UCSD-AML1 (cell line): ENCODE measurements at regions not wholly inside any gene's neighbourhood (a gene's known extent, or its start where the extent isn't known, plus 50 kb on each side); places are given as distances from the start of the nearest gene placed in this dataset.
"Not testable (repeated sequence)": the region's sequence is repeated elsewhere in the genome, so short reads cannot be mapped to it uniquely, and the experiment has no call there.

Source experiments
- DNase-seq: peaks from one replicate; lab custom pipeline; 2025; ENCODE audit not compliant: unreplicated experiment; lab: John Stamatoyannopoulos, UW

- not testable (repeated sequence) for DNase-seq
Observed at GRCh38 chr9:43089337-43089736, 905.9 kb downstream of the SPATA31A6 start.

DNA sequence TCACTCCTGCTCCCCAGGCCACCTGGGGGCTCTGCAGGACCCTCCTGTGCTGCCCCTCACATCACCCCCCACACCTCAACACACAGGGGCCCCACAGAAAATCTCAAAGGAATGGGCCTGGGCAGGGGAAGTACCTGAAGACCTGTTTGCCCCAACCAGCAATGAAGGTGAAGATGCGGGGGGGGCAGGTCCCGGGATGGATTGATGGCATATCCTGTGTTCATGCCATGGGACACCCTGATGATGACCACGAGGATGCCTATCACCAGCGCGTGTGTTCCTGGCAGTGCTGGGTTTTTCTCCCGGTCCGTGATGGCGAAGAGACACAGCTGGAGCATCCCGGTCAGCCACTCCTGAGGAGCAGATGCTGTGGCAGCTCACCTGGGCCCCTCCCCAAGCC lies 926.9 kb downstream of the SPATA31A6 start:
- not testable (repeated sequence) for DNase-seq

DNA sequence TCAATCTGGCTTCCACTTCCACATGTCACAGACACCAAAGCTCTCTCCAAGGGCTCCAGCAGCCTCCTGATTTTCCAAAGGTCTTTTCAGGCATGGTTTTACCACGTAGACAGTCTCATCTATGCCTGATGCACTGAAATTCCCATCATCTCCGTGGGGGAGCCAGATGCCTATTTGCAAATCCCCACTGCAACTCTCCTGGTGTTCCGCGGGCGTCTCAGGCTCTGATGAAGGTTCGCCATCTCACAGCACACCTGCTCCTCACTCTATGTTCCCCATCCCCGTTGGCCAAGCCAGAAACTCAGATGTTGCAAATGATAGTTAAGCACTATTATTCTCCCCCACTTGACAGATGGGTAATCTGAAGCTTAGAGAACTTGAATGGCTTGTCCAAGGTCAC lies 929.4 kb downstream of the SPATA31A6 start:
- DNase-seq: not testable (repeated sequence)

DNA sequence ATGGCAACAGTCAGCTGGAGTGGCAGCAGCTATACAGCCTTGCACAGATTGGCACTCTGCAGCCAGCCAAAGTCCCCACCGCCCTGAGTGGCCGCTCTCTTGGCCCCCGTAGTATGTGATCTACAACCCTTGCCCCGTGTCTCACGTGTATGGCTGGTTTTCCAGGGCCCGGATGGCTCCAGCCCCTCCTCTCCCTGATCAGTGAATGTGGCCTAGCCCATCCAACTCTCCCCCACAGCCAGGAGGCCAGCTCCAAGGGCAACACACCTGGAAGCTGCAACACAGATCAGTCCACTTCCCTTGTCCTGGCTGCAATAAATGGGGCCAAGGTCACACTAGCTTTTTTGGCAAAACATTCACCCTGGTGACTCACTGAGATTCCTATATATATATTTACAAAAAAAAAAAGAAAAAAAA lies 932.4 kb downstream of the SPATA31A6 start:
- not testable (repeated sequence) for DNase-seq

DNA sequence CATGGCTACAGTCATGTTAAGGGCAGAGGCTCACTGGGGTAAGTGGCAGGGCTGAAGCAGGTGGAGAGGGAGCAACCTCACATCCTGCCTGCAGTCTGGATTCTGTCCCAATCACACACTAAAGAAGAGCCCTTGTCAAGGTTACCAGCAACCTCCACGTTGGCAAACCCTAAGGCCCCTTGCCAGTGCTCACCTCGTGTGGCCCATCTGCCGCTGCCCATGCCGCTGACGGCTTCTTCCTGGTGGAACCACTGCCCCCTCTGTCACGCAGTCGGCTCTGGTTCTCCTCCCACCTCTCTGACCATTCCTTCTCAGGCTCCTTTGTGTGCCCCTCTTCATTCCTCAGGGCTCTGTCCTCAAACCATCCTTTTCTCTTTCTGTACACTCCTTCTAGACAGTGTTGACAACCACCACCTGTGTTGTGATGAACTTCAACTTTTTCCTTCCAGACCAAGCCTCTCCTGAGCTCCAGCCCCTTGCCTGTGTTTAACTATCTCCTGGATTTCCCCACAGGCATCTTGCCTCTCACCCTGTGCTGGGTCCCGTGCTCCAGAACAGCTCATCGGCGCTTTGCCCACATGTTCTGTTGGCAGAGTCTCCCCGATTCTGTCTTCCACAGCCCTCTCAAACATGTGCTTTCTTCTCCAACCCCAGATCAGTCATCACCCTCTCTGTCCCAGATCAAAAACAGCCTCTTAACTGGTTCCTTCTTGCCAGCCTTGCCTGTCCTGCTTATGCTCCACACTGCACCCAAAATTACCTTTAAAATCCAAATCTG lies 934.8 kb downstream of the SPATA31A6 start:
- DNase-seq: not testable (repeated sequence)

GRCh38 chr9:43119565-43119964 lies 936.1 kb downstream of the SPATA31A6 start:
- not testable (repeated sequence) for DNase-seq

DNA sequence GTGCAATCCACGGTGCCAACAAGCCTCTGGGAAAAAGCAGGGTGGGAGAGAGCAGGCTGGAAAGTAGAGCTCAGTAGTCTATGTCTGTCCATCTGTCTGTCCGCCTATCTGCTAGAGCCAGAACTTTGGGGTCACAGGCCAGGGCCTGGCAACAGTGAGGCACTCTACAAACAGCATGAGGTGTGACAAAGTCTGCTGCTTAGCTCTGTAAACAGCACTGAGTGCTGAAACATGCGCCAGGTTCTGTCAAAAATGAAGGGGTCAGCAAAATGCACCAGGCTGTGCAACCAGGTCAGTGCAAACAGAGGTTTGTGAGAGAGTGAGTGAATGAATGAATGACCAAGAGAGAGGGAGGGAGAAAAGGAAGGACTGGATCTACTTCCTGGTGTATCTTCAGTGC lies 936.5 kb downstream of the SPATA31A6 start:
- not testable (repeated sequence) for DNase-seq

GRCh38 chr9:43125894-43126293 lies 942.4 kb downstream of the SPATA31A6 start:
- not testable (repeated sequence) for DNase-seq

DNA sequence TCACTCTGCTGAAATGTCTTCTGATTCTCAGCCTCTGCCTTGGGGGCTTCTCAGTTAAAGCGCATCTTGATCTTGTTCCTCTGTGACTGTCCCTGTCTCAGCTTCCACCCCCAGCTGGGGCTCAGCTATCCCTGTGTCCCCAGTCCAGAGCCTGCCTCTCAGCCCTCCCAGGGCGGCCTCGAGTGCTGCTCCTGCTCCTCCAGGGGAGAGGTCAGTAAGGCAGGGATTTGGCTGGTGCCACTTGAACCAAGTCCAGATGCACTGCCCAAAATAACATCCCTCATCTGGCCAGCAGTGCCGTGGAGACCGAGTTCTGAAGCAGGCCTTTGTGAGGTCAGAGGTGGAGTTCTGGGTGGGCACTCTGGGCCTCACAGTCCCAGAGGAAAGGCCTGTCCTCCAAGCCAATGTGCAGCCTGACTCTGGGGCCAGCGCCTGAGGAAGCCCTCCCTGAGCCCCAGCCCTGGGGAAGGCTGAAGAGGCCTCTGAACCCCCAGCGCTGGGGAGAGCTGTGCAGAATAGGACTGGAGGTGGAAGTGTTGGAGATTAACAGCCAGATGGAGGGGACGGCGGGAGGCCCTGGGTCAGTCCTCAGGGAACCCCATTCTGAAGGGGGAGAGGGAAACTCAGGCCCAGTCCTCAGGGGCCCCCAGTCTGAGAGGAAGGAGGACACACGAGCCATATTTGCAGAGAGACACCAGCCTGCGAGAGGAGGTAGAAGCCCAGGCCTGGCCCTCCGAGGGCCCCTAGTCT lies 943.7 kb downstream of the SPATA31A6 start:
- not testable (repeated sequence) for DNase-seq

DNA sequence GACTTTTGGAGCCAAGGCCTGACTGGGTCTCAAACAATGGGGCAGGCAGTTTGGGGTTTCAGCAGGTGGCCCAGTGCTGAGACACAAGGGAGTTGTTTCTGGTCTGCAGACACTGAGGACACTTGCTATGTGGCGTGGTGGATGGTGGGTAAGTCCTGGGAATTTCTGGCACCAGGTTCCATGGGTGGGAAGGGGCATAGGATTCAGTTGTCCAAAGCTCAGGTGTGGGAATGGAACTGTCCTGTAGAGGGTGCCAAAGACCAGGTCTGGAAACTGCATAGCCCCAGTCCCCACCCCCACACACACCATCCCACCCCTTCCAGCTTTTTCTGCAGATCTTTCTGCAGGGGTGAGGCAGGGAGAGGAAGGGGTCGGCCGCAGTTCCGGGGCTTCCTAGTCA lies 944.5 kb downstream of the SPATA31A6 start:
- not testable (repeated sequence) for DNase-seq

- not testable (repeated sequence) for DNase-seq
Observed at GRCh38 chr9:43130744-43131171, 947.3 kb downstream of the SPATA31A6 start.

DNA sequence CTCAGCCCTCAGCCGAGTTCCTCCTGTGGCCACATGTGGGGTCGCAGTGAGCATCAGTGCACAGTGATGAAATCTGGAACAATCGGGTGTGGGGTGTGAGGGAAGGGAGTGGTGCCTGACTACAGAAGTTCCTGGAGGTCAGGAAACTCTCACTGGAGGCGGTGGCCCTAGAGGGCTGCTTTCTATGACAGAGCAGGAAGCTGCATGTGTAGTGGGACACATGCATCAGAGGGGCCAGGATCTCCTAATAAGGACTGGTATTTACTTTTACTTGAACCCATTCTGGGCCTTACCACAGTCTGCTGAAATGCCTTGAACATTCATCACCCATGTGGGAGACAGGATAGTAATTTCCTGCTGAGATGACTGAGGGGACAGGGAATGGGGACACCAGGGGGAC lies 952.0 kb downstream of the SPATA31A6 start:
- DNase-seq: peak; percentile 53

GRCh38 chr9:43138909-43139308 lies 955.5 kb downstream of the SPATA31A6 start:
- DNase-seq: not testable (repeated sequence)

DNA sequence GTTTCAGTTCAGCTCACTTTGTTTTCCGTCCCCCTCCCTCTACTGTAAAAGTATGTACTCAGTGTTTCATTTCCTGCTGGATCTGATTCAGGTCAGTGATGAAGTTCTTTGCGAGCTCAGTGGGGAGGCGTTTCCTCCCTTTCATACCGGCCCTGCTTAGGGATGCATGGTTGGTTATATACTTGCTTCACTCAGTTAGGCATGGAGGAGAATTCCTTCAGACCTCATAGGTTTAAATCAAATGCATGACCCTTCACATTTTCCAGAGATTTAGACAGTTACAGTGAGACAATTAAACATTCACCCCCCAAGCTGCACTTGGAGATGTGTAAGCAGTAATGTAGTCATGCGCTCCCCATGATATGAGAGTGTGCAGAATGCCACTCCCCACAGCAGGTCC lies 955.9 kb downstream of the SPATA31A6 start:
- not testable (repeated sequence) for DNase-seq

DNA sequence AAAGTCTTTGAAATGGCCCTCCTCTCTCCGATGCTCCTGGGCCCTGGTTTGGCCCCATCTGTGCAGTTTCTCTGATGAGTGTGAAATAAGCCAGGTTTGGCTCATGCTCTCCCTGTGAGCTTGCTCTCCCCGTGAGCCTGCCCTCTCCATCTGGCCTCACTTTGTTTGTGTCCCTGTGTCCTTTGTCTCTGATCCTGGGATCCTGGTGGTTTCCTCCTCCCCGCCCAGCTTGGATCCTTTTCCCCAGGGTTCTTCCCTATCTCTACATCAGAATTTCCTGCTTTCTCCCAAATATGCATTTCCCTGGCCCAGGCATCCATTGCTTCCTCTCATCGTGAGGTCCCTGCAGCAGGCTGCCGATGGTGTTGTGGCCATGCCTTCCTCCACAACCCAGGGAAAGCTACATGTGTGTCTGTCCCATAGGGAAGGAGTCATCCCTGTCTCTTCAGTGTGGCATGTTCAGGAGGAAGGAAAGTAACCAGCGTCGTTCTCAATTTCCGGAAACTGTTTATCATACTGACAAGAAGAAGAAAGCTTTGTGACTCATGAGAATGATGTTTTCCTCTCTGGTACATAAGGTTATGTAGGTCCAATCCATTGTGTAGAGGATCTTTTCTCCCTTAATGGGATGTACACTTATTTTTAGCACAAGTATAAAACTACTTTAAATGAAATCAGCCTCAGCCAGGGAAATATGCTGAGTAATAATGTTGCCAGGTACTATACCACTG lies 956.6 kb downstream of the SPATA31A6 start:
- not testable (repeated sequence) for DNase-seq
